ENCODE measurements at regions not wholly inside any gene's neighbourhood (a gene's known extent, or its start where the extent isn't known, plus 50 kb on each side); places are given as distances from the start of the nearest gene placed in this dataset.

DNA sequence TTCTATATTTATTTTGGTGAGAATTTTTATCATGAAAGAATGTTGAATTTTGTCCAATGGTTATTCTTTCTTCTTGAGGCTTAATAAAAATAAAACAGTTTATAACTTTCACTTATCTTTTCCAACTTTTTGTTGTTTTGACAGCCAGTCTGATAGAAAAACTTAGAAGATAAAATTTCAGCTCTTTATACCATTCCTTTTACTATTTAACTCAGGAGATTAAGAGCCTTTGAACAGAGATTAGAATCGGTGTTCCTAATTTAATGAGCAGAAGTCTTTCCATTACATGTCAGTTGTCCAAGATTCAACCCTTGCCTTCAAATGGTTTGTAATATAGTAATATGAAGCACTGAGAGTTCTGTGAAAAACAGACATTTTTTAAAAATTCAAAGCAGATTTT, 97.8 kb upstream of the SEC61G start:
- TF ChIP-seq POLR2A (IDR thresholded peaks at IDR 0.05; ENCODE audit: low read length), result no peak
- TF ChIP-seq GATA1 (IDR thresholded peaks at IDR 0.05; ENCODE audit: low read depth, low read length), result no peak
